Endothelial cell of umbilical vein (primary cell): ENCODE measurements at regions not wholly inside any gene's neighbourhood (a gene's known extent, or its start where the extent isn't known, plus 50 kb on each side); places are given as distances from the start of the nearest gene placed in this dataset.

Experiments
- BruUV-seq: library from RNA; stranded (reverse); fragments of 400-500 nt; replicated peaks from 2 replicates; lab custom pipeline; 2021; lab: Mats Ljungman, UMichigan
- CTCF ChIA-PET: fragments of 300-600, 350-600 bp; sonication (Branson Sonifier 250); formaldehyde crosslinking; loops from one replicate; lab custom pipeline; 2021; ENCODE audit warnings: antibody characterized with exemption, inconsistent platforms; lab: Charles Lee
- POLR2A ChIA-PET: fragments of 300-600, 350-600 bp; sonication (Branson Sonifier 250); formaldehyde crosslinking; loops from one replicate; lab custom pipeline; 2021; ENCODE audit warnings: antibody characterized with exemption, inconsistent platforms; lab: Charles Lee
- DNase-seq: peaks from one replicate; pipeline ENCODE4 v3.0.0-alpha.2; 2011; ENCODE audit warnings: low read depth, low spot score
- FAIRE-seq: peaks from 2 replicates; lab custom pipeline; 2011; peaks lifted over from hg19 to GRCh38; lab: Jason Lieb, UNC
- H2AFZ ChIP-seq: 2 replicates; pipeline ENCODE4 v1.6.0; 2012; ENCODE audit warnings: low read depth, low read length, control low read depth, inconsistent platforms
- H3K27ac ChIP-seq: 2 replicates; pipeline ENCODE4 v1.5.1; 2011; ENCODE audit warnings: low read depth, mild to moderate bottlenecking, control low read depth, low read length, moderate library complexity; ENCODE audit not compliant: insufficient read depth
- H3K27me3 ChIP-seq, 2 experiments: 2 replicates each; pipeline versions ENCODE4 v1.6.0 to v1.6.1; 2011; ENCODE audit warnings: low read length in 2 of 2, mixed read lengths in 1 of 2; ENCODE audit not compliant: control insufficient read depth in 2 of 2, insufficient read depth in 2 of 2
- H3K36me3 ChIP-seq, 2 experiments: 2 replicates in 1 of 2; 3 replicates in 1 of 2; pipeline ENCODE4 v1.5.1; 2011; ENCODE audit warnings: low read length in 2 of 2, mild to moderate bottlenecking in 1 of 2, moderate library complexity in 1 of 2; ENCODE audit not compliant: control insufficient read depth in 2 of 2, insufficient read depth in 2 of 2; ENCODE audit errors: extremely low read depth in 1 of 2
- H3K4me1 ChIP-seq: 3 replicates; pipeline ENCODE4 v1.5.1; 2011; ENCODE audit warnings: mild to moderate bottlenecking, low read length; ENCODE audit not compliant: control insufficient read depth, insufficient read depth; ENCODE audit errors: extremely low read depth
- H3K4me2 ChIP-seq: 2 replicates; pipeline ENCODE4 v1.6.1; 2011; ENCODE audit warnings: low read length, control low read depth, mixed read lengths; ENCODE audit not compliant: insufficient read depth
- H3K4me3 ChIP-seq, 3 experiments: fragments of 200-600 bp in 1 of 3; sonication (generic), shearing (Covaris generic) in 1 of 3; replicated peaks in 1 of 3; 2 replicates each; pipeline ENCODE4 v1.5.1; 2011 to 2016; ENCODE audit warnings: control low read depth in 3 of 3, low read length in 3 of 3, mild to moderate bottlenecking in 2 of 3, inconsistent platforms in 1 of 3, low read depth in 1 of 3, moderate library complexity in 1 of 3; ENCODE audit not compliant: insufficient read depth in 1 of 3
- H3K79me2 ChIP-seq: 2 replicates; pipeline ENCODE4 v1.6.0; 2012; ENCODE audit warnings: low read length, inconsistent platforms; ENCODE audit not compliant: control insufficient read depth, insufficient read depth
- H3K9ac ChIP-seq: replicated peaks from 2 replicates; pipeline ENCODE3; 2011; ENCODE audit warnings: low read length, control low read depth; ENCODE audit not compliant: insufficient read depth; ENCODE audit errors: extremely low read depth
- H3K9me1 ChIP-seq: replicated peaks from 3 replicates; pipeline ENCODE4 v1.6.0; 2011; ENCODE audit warnings: mild to moderate bottlenecking, low read length; ENCODE audit not compliant: control insufficient read depth, insufficient read depth; ENCODE audit errors: extremely low read depth
- H3K9me3 ChIP-seq: replicated peaks from 2 replicates; pipeline ENCODE4 v1.5.1; 2012; ENCODE audit warnings: low read length, inconsistent platforms; ENCODE audit not compliant: control insufficient read depth, insufficient read depth
- H4K20me1 ChIP-seq: replicated peaks from 2 replicates; pipeline ENCODE3; 2011; ENCODE audit warnings: mild to moderate bottlenecking, low read length; ENCODE audit not compliant: control insufficient read depth, insufficient read depth; ENCODE audit errors: extremely low read depth
- CTCF ChIP-seq, 2 donors: IDR thresholded peaks; 1 replicate in 1 of 2; 2 replicates in 1 of 2; pipeline ENCODE4 v1.5.1; 2011; ENCODE audit warnings: low read length in 2 of 2, mild to moderate bottlenecking in 2 of 2, moderate library complexity in 2 of 2, control low read depth in 1 of 2, inconsistent platforms in 1 of 2, low read depth in 1 of 2; ENCODE audit not compliant: insufficient read depth in 1 of 2; ENCODE audit errors: extremely low read depth in 1 of 2
- EZH2 ChIP-seq: IDR thresholded peaks from 2 replicates; pipeline ENCODE4 v1.6.1; 2012; ENCODE audit warnings: borderline replicate concordance, low read depth, mild to moderate bottlenecking, moderate library complexity, low read length, inconsistent platforms; ENCODE audit not compliant: severe bottlenecking
- FOS ChIP-seq: IDR thresholded peaks from 2 replicates; pipeline ENCODE4 v1.6.1; 2011; ENCODE audit warnings: mild to moderate bottlenecking, low read length, moderate library complexity, borderline replicate concordance; ENCODE audit not compliant: insufficient read depth
- GATA2 ChIP-seq: IDR thresholded peaks from 2 replicates; pipeline ENCODE4 v1.7.0; 2011; ENCODE audit warnings: low read depth, mild to moderate bottlenecking, moderate library complexity, mixed read lengths, low read length; ENCODE audit not compliant: insufficient read length, insufficient read depth
- JUN ChIP-seq: IDR thresholded peaks from 2 replicates; pipeline ENCODE4 v1.6.1; 2011; ENCODE audit warnings: borderline replicate concordance, low read depth; ENCODE audit not compliant: insufficient read length, insufficient read depth
- MAX ChIP-seq: IDR thresholded peaks from 2 replicates; pipeline ENCODE4 v1.6.1; 2011; ENCODE audit not compliant: insufficient read depth, insufficient read length
- MYC ChIP-seq: IDR thresholded peaks from one replicate; pipeline ENCODE4 v1.6.1; 2011; ENCODE audit warnings: mild to moderate bottlenecking, low read depth, low read length
- POLR2A ChIP-seq: IDR thresholded peaks from 2 replicates; pipeline ENCODE4 v1.6.1; 2012; ENCODE audit warnings: low read depth, mild to moderate bottlenecking, control low read depth, low read length
- POLR2AphosphoS5 ChIP-seq: IDR thresholded peaks from 2 replicates; pipeline ENCODE4 v1.6.1; 2012; ENCODE audit warnings: low read depth, mild to moderate bottlenecking, control low read depth, low read length, moderate library complexity; ENCODE audit not compliant: insufficient read depth
- dilution Hi-C: fragments of 300-500 bp; cut with MboI; formaldehyde crosslinking; loops from one replicate; pipeline ENCODE4 v1.15.0; 2019; ENCODE audit warnings: low sequenced_read_pairs; ENCODE audit not compliant: extremely low pct_ligation_motif_present
- intact Hi-C: fragments of 100-400 bp; cut with micrococcal nuclease; formaldehyde crosslinking; loops from one replicate; pipeline ENCODE4 v1.10.0; 2022

GRCh38 chr1:118618618-118619340 lies 369.4 kb downstream of the TBX15 start:
- Histone ChIP-seq H3K9me3 (no peaks in the 10 kb centered on the region), H4K20me1 (no peaks in the 10 kb centered on the region), H3K4me1 (no peaks in the 10 kb centered on the region), H3K4me3 (no peak overlapping the region), H3K4me2 (no peak overlapping the region), H3K27me3 (no peaks in the 10 kb centered on the region), H3K36me3 (no peaks in the 10 kb centered on the region), H3K27ac (no peak overlapping the region), H3K9me1 (no peaks in the 10 kb centered on the region), H3K9ac (no peak overlapping the region), H3K79me2 (no peaks in the 10 kb centered on the region), H2AFZ (no peak overlapping the region)
- ChIA-PET CTCF (no interaction called here), POLR2A (no interaction called here)
- TF ChIP-seq JUN (no peak), POLR2AphosphoS5 (no peak), POLR2A (no peak), GATA2 (no peak), FOS (no peak), CTCF (IDR thresholded peaks at IDR 0.05; ENCODE audit: extremely low read depth in 1 of 2, insufficient read depth in 1 of 2, low read depth in 1 of 2, low read length in 2 of 2) (no peak), EZH2 (no peak), MYC (no peak), MAX (no peak)
- dilution Hi-C loops (no loop called here), intact Hi-C loops (no loop called here)
- no peak for DNase-seq
- BruUV-seq = no TSS peak
- no peak for FAIRE-seq
